Lower lobe of right lung (tissue), 2 donors: ENCODE measurements at regions not wholly inside any gene's neighbourhood (a gene's known extent, or its start where the extent isn't known, plus 50 kb on each side); places are given as distances from the start of the nearest gene placed in this dataset.

ENCODE experiments used
- ATAC-seq, 2 donors: fragments of 200-7000 bp; cut with Tn5 transposase; one replicate each; pipeline ENCODE4 v1.9.1; 2020 to 2022; ENCODE audit warnings: mild to moderate bottlenecking in 2 of 2, moderate library complexity in 2 of 2
- DNase-seq: peaks from one replicate; pipeline ENCODE4 v3.0.0-alpha.2; 2020
- H3K27ac ChIP-seq: fragments of 200-600 bp; one replicate; pipeline ENCODE4 v1.8.0; 2022
- H3K27me3 ChIP-seq: fragments of 200-600 bp; one replicate; pipeline ENCODE4 v1.8.0; 2022; ENCODE audit warnings: low read depth
- H3K36me3 ChIP-seq: fragments of 200-600 bp; one replicate; pipeline ENCODE4 v1.8.0; 2022; ENCODE audit warnings: mild to moderate bottlenecking
- H3K4me1 ChIP-seq: fragments of 200-600 bp; one replicate; pipeline ENCODE4 v1.8.0; 2022
- H3K4me3 ChIP-seq: fragments of 200-600 bp; one replicate; pipeline ENCODE4 v1.8.0; 2022; ENCODE audit warnings: mild to moderate bottlenecking
- H3K9me3 ChIP-seq: fragments of 200-600 bp; one replicate; pipeline ENCODE4 v1.8.0; 2022
- intact Hi-C: fragments of 100-400 bp; cut with DNase I; formaldehyde crosslinking; loops from one replicate; pipeline ENCODE4 v1.11.0; 2022
- TF ChIP-seq, protein P1 (sequence below): fragments of 200-600 bp; IDR thresholded peaks from one replicate; pipeline ENCODE4 v1.8.0; 2022; ENCODE audit warnings: antibody characterized with exemption, mild to moderate bottlenecking
- donor health status: DM: no; HTN: yes; CAD: no; lungs with severe emphysema.

DNA sequence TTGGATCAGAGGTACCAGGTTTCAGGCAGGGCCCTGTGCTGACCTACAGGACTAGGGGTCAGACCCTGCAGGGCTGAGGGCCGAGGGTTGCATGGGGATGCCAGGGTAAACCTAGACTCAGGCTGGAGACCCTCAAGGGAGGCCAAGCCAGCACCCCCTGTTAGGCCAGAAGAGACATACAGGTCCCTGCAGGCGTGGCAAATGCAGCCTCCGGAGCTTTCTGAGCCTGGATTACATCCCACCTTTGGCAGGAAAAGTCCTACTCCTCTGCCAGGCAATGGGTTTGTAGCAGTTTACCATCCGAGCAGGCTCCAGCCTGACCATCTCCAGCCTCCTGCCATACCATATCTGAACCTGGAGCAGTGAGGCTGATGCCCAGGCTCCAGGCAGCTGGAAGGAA lies 425.3 kb downstream of the NPHP4 start:
- no peak overlapping the region for H3K27ac ChIP-seq
- TF ChIP-seq, protein P1, sequence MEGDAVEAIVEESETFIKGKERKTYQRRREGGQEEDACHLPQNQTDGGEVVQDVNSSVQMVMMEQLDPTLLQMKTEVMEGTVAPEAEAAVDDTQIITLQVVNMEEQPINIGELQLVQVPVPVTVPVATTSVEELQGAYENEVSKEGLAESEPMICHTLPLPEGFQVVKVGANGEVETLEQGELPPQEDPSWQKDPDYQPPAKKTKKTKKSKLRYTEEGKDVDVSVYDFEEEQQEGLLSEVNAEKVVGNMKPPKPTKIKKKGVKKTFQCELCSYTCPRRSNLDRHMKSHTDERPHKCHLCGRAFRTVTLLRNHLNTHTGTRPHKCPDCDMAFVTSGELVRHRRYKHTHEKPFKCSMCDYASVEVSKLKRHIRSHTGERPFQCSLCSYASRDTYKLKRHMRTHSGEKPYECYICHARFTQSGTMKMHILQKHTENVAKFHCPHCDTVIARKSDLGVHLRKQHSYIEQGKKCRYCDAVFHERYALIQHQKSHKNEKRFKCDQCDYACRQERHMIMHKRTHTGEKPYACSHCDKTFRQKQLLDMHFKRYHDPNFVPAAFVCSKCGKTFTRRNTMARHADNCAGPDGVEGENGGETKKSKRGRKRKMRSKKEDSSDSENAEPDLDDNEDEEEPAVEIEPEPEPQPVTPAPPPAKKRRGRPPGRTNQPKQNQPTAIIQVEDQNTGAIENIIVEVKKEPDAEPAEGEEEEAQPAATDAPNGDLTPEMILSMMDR: no peak
- intact Hi-C loops: no loop called here
- H3K4me3 ChIP-seq: no peak overlapping the region
- H3K27me3 ChIP-seq: no peaks in the 10 kb centered on the region
- no peaks in the 10 kb centered on the region for H3K9me3 ChIP-seq
- H3K36me3 ChIP-seq: no peaks in the 10 kb centered on the region
- H3K4me1 ChIP-seq: no peaks in the 10 kb centered on the region
- ATAC-seq: no peak
- DNase-seq: no peak

DNA sequence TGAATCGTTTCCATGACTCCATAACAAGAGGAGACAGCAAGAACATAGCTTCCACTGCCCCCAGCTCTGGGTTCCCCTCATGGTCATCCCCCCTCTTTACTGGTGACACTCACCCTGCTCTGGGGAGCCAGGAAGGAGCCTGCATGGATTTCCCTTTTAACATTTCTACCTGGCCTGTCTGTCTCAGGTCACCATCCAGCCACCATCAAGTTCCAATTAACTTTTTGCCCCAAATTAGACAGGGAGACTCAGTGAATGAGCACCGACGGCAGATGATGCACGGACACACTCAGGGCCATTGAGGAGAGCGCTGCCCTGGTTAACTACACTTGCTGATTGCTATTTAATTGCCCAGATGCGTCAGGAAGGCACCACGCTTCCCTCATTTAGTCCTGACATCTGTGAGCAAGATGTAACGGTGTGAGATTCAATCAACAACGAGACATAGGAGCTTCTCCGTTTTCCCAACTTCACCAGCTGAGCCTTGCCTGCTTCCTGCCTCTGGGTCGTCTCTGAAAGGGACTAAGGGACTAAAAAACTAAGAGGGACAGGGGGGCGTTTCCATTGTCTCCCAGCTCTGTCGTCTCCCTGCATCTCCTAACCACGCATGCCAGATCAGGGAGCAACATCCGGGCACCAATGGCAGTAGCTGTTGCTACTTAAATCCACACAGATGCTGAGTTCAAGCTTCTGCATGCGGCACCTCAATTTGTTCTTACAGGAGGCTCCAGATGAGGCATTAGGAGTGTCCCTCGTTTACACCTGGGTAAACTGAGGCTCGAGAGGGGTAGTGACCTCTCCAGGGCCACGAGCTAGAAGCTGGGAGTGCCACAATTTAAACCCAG lies 426.7 kb downstream of the NPHP4 start:
- TF ChIP-seq, protein P1: no peak
- ATAC-seq (no peak), DNase-seq (no peak)
- Histone ChIP-seq H3K27me3 (no peaks in the 10 kb centered on the region), H3K9me3 (no peaks in the 10 kb centered on the region), H3K36me3 (no peaks in the 10 kb centered on the region), H3K4me3 (no peak overlapping the region), H3K27ac (no peak overlapping the region), H3K4me1 (no peaks in the 10 kb centered on the region)
- intact Hi-C loops: no loop called here

DNA sequence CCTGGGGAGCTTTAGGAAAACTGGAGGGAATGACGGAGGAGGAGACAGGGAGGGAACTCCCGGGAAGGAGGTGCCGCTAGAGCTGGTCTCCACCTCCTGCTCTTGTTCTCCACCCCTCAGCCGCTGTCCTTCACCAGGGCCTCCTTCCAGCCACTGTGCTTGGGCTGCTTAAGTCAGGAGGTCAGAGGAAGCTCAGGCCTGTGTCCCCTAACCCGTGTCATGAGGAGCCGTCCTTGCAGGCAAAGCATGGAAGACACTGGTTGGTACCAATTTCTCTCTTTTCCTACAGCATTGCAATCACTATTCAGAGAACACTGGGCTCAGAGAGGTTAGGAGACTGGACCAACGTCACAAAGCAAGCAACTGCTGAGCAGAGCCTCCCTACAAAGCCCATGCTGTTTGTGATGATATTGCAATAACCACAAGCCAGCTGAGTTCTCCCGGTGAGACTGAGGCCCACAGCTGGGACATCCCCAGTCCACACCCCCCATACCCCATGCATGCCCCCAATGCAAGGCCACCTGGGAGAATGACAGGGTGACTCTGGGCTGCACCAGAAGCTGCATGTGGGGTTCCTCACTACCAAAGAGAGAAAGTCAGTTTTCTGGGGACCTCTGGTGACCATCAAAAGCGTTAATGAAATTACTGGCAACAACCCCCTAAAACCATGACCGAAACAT lies 427.5 kb downstream of the NPHP4 start:
- no peak for ATAC-seq
- H3K27ac ChIP-seq: no peak overlapping the region
- no peak overlapping the region for H3K4me3 ChIP-seq
- intact Hi-C loops: no loop called here
- TF ChIP-seq, protein P1: no peak
- no peak for DNase-seq
- no peaks in the 10 kb centered on the region for H3K4me1 ChIP-seq
- no peaks in the 10 kb centered on the region for H3K9me3 ChIP-seq
- H3K36me3 ChIP-seq: no peaks in the 10 kb centered on the region
- no peaks in the 10 kb centered on the region for H3K27me3 ChIP-seq

DNA sequence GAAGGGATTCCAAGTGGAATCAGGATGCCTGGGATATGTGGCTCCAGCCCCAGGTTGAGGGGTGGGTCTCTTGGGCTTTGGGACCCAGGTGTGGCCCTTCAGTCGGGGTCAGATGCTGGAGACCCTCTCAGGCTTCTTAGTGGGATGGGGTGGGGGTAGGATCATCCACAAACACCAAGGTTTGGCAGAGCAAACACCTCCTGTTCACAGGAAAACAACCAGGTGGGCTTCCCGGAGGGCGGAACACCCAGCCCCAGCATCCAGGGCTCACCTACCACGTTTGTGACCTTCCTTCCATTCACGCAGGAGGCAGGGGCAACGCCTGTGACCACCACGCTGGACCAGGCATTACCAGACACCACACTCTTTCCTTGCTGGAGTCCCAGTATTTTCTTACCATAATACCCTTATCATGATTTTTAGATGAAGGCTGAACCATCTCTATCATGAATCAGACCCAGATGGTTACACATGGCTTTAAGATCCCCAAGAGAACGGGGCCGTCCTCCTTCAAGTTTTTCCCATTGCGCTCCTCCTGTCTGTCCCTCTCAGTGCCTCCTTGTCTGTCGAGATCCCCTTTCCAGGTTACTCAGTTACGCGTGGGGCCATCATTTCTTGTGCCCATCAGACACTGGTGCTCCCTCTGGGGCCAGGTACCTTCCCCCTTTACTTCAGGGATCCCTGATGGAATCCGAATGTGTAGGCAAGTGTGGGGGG lies 428.2 kb downstream of the NPHP4 start:
- intact Hi-C loops: no loop called here
- Histone ChIP-seq H3K4me1 (no peaks in the 10 kb centered on the region), H3K27ac (no peak overlapping the region), H3K9me3 (no peaks in the 10 kb centered on the region), H3K27me3 (no peaks in the 10 kb centered on the region), H3K4me3 (no peak overlapping the region), H3K36me3 (no peaks in the 10 kb centered on the region)
- no peak for ATAC-seq
- DNase-seq: no peak
- TF ChIP-seq, protein P1: no peak

DNA sequence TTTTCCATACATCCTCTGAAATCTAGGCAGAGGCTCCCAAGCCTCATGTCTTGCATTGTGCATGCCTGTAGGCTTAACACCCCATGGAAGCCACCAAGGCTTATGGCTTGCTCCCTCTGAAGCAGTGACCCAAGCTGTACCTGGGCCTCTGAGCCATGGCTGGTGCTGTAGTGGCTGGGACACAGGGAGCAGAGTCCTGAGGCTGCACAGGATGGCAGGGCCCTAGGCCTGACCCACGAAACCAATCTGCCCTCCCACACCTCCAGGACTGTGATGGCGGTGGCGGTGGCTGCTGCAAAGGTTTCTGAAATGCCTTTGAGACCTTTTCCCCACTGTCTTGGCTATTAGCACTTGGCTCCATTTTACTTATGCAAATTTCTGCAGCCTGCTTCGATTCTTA lies 429.5 kb downstream of the NPHP4 start:
- no peaks in the 10 kb centered on the region for H3K36me3 ChIP-seq
- intact Hi-C loops: no loop called here
- no peak for DNase-seq

More for the DNA sequence above, 429.5 kb downstream of the NPHP4 start:
- TF ChIP-seq, protein P1: no peak
- ATAC-seq: no peak
- H3K9me3 ChIP-seq: peaks cover 7% of the 10 kb centered on the region
- H3K27me3 ChIP-seq: no peaks in the 10 kb centered on the region
- H3K27ac ChIP-seq: no peak overlapping the region
- H3K4me3 ChIP-seq: no peak overlapping the region
- H3K4me1 ChIP-seq: no peaks in the 10 kb centered on the region
